Peyer's patch (tissue), 4 donors: ENCODE measurements at regions not wholly inside any gene's neighbourhood (a gene's known extent, or its start where the extent isn't known, plus 50 kb on each side); places are given as distances from the start of the nearest gene placed in this dataset.

Experiments
- CTCF ChIP-seq, 6 experiments: fragments of 450-650 bp in 4 of 6; fragments of 200-600 bp in 2 of 6; sonication (generic) in 1 of 6; IDR thresholded peaks; one replicate each; pipeline ENCODE4 v1.5.1; 2017 to 2019; ENCODE audit warnings: antibody characterized with exemption in 6 of 6, mild to moderate bottlenecking in 3 of 6, moderate library complexity in 1 of 6
- POLR2A ChIP-seq, 2 donors: fragments of 450-650 bp; IDR thresholded peaks; one replicate each; pipeline ENCODE4 v1.5.1; 2017; ENCODE audit warnings: antibody characterized with exemption in 2 of 2, mild to moderate bottlenecking in 2 of 2, moderate library complexity in 2 of 2

- TF ChIP-seq CTCF (IDR thresholded peaks at IDR 0.05) (no peak), POLR2A (IDR thresholded peaks at IDR 0.05) (no peak)
Observed at GRCh38 chr11:27247660-27248059, 115.4 kb downstream of the CCDC34 start.
